ENCODE measurements at regions not wholly inside any gene's neighbourhood (a gene's known extent, or its start where the extent isn't known, plus 50 kb on each side); places are given as distances from the start of the nearest gene placed in this dataset.

- H3K9me3 ChIP-seq (ENCODE audit: insufficient read depth, low read depth), result no peaks in the 10 kb centered on the region; the same call in 1 of the 2 replicates
- intact Hi-C loops (cut with micrococcal nuclease; ENCODE audit: unreplicated experiment), result no loop called here
- no peak overlapping the region for H3K4me2 ChIP-seq
- no peak overlapping the region for H3K27ac ChIP-seq
- H3F3A ChIP-seq (ENCODE audit: insufficient read depth, low read depth), result no peaks in the 10 kb centered on the region
- DNase-seq, result no peak
- ChIA-PET CTCF (no interaction called here), POLR2A (ENCODE audit: unreplicated experiment) (no interaction called here)
- H4K20me1 ChIP-seq (ENCODE audit: insufficient read depth), result no peaks in the 10 kb centered on the region
- no peaks in the 10 kb centered on the region for H3K4me1 ChIP-seq (replicated peaks; ENCODE audit: insufficient read depth)
- BruUV-seq (replicated peaks), result no TSS peak
- H2AFZ ChIP-seq, result no peak overlapping the region
- peaks cover 75% of the 10 kb centered on the region for H3K27me3 ChIP-seq (ENCODE audit: insufficient read depth, low read depth)
- peaks cover 5% of the 10 kb centered on the region; the same call in 1 of the 2 replicates for H3K9me2 ChIP-seq (ENCODE audit: insufficient read depth)
- H3K79me2 ChIP-seq (ENCODE audit: low read depth), result no peaks in the 10 kb centered on the region
- no peak for TF ChIP-seq EZH2 (IDR thresholded peaks at IDR 0.05; ENCODE audit: low read depth)
- no peak for TF ChIP-seq CTCF (conservative IDR thresholded peaks at IDR 0.05)
- no peak overlapping the region for H3K4me3 ChIP-seq
- no peaks in the 10 kb centered on the region for H3K36me3 ChIP-seq (ENCODE audit: low read depth)
Measured at GRCh38 chr3:184486614-184487013, 75.0 kb upstream of the EPHB3 start.

DNA sequence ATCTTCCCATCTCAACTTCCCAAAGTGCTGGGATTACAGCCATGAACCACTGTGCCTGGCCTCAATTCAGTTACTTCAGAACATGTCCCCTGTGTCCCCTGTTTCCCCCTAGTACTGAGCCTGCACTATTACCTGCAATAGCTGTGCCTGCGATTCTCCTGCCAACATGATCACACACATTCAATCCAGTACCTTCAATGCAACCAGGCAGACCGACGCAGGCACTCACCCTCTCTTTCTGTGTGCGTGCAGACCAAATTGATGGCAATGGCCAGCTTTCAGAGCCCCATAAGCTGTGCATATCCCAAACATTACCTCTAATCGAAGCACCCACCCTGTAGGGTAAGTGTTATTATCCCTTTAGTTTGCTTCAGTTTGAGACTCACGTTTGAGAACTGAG, 73.0 kb upstream of the EPHB3 start:
- no TSS peak for BruUV-seq (replicated peaks)
- Histone ChIP-seq H3K4me3 (no peak overlapping the region), H3K4me1 (replicated peaks; ENCODE audit: insufficient read depth) (no peaks in the 10 kb centered on the region), H3K27ac (no peak overlapping the region), H3K27me3 (ENCODE audit: insufficient read depth, low read depth) (peaks cover 79% of the 10 kb centered on the region), H3K36me3 (ENCODE audit: low read depth) (no peaks in the 10 kb centered on the region), H3F3A (ENCODE audit: insufficient read depth, low read depth) (no peaks in the 10 kb centered on the region), H3K9me2 (ENCODE audit: insufficient read depth) (no peaks in the 10 kb centered on the region), H3K4me2 (no peak overlapping the region), H4K20me1 (ENCODE audit: insufficient read depth) (no peaks in the 10 kb centered on the region), H2AFZ (no peak overlapping the region), H3K79me2 (ENCODE audit: low read depth) (no peaks in the 10 kb centered on the region), H3K9me3 (ENCODE audit: insufficient read depth, low read depth) (no peaks in the 10 kb centered on the region; the same call in 1 of the 2 replicates)
- intact Hi-C loops (cut with micrococcal nuclease; ENCODE audit: unreplicated experiment), result no loop called here
- CTCF ChIA-PET, result no interaction called here
- no peak for TF ChIP-seq EZH2 (IDR thresholded peaks at IDR 0.05; ENCODE audit: low read depth)
- no peak for TF ChIP-seq CTCF (conservative IDR thresholded peaks at IDR 0.05)
- POLR2A ChIA-PET (ENCODE audit: unreplicated experiment), result no interaction called here
- no peak for DNase-seq

DNA sequence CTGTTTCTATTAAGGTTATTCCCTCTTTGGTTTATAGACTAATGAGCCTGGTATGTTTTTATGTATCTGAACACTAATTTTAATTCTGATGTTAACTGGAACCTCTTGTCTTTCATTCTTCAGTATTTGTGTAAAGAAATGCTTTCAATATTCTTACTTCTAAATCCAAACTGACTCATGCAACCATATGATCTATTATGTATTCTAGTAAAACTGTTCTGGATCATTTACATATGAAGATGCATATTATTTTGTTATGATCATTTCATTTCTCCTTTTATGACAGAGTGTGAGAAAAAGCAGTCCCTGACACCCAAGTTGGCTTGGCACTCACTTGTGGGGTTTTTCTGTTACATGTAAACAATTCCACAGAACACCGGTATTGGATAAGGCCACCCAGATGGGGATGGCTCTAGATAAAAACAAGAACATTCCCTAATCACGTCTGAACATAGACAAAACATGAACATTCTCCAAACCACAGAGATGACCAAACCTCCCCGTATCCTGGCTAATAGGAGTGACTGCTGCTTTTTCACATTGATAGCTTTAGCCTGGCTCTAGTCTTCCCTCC, 72.2 kb upstream of the EPHB3 start:
- H3K36me3 ChIP-seq (ENCODE audit: low read depth), result no peaks in the 10 kb centered on the region
- H3K27me3 ChIP-seq (ENCODE audit: insufficient read depth, low read depth), result peaks cover 87% of the 10 kb centered on the region
- H3K79me2 ChIP-seq (ENCODE audit: low read depth), result no peaks in the 10 kb centered on the region
- CTCF ChIA-PET, result no interaction called here
- no TSS peak for BruUV-seq (replicated peaks)
- no peaks in the 10 kb centered on the region for H3K4me1 ChIP-seq (replicated peaks; ENCODE audit: insufficient read depth)
- no peak overlapping the region for H2AFZ ChIP-seq
- DNase-seq, result no peak
- H3F3A ChIP-seq (ENCODE audit: insufficient read depth, low read depth), result no peaks in the 10 kb centered on the region
- POLR2A ChIA-PET (ENCODE audit: unreplicated experiment), result no interaction called here
- intact Hi-C loops (cut with micrococcal nuclease; ENCODE audit: unreplicated experiment), result no loop called here
- H4K20me1 ChIP-seq (ENCODE audit: insufficient read depth), result no peaks in the 10 kb centered on the region
- no peak overlapping the region for H3K4me3 ChIP-seq
- no peak overlapping the region for H3K27ac ChIP-seq
- no peaks in the 10 kb centered on the region for H3K9me2 ChIP-seq (ENCODE audit: insufficient read depth)
- H3K4me2 ChIP-seq, result no peak overlapping the region
- no peaks in the 10 kb centered on the region; the same call in 1 of the 2 replicates for H3K9me3 ChIP-seq (ENCODE audit: insufficient read depth, low read depth)
- TF ChIP-seq EZH2 (IDR thresholded peaks at IDR 0.05; ENCODE audit: low read depth) (no peak), CTCF (conservative IDR thresholded peaks at IDR 0.05) (no peak)

Data from PC-9 (cell line).